ENCODE measurements at regions not wholly inside any gene's neighbourhood (a gene's known extent, or its start where the extent isn't known, plus 50 kb on each side); places are given as distances from the start of the nearest gene placed in this dataset.

GRCh38 chr12:114964841-114965240 lies 280.9 kb upstream of the TBX3 start:
- H3K27ac ChIP-seq = no peak overlapping the region
- TF ChIP-seq, protein P1, sequence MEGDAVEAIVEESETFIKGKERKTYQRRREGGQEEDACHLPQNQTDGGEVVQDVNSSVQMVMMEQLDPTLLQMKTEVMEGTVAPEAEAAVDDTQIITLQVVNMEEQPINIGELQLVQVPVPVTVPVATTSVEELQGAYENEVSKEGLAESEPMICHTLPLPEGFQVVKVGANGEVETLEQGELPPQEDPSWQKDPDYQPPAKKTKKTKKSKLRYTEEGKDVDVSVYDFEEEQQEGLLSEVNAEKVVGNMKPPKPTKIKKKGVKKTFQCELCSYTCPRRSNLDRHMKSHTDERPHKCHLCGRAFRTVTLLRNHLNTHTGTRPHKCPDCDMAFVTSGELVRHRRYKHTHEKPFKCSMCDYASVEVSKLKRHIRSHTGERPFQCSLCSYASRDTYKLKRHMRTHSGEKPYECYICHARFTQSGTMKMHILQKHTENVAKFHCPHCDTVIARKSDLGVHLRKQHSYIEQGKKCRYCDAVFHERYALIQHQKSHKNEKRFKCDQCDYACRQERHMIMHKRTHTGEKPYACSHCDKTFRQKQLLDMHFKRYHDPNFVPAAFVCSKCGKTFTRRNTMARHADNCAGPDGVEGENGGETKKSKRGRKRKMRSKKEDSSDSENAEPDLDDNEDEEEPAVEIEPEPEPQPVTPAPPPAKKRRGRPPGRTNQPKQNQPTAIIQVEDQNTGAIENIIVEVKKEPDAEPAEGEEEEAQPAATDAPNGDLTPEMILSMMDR (conservative IDR thresholded peaks at IDR 0.05) = no peak
- TF ChIP-seq ZFX (IDR thresholded peaks at IDR 0.05) = no peak

DNA sequence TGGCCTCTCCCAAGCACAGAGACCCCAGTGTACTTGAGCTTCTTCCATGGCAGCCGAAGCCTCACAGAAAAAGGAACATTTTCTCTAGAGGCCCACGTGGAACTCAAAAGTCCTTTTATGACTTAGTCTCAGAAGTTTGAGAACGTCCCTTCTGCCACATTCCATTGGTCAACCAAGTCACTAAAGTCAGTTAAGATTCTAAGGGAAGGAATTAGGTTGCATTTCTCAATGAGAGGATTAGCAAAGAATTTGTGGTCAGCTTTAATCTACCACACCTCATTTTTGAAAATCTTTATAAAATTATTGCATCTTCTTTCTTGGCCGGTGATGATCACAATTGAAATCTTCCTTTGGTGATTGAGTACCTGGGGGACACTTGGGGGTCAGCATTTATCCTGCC lies 279.9 kb upstream of the TBX3 start:
- no peak for TF ChIP-seq ZFX (IDR thresholded peaks at IDR 0.05)
- TF ChIP-seq, protein P1 (conservative IDR thresholded peaks at IDR 0.05) = no peak
- H3K27ac ChIP-seq = no peak overlapping the region

DNA sequence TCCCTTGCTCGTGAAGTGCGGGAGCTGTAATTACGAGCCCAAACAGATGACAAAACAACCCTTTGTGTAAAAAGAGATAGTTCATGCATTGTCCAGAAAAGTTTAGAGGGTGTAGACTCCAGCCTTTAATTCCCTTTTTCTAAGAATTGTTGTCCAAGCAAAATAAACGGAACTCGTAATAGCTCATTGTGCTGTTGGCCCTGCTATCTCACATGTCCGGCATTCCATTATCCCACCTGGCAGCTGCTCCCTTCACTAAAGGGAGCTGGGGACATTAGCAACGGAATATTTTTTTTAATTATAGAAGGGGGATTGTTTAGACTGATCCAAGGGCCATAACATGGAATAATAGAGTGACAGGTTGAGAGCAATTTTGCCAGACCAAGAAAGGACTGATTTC lies 277.5 kb upstream of the TBX3 start:
- no peak for TF ChIP-seq ZFX (IDR thresholded peaks at IDR 0.05)
- TF ChIP-seq, protein P1 (conservative IDR thresholded peaks at IDR 0.05) = no peak
- H3K27ac ChIP-seq = no peak overlapping the region

- TF ChIP-seq, protein P1 (conservative IDR thresholded peaks at IDR 0.05) = no peak
- TF ChIP-seq ZFX (IDR thresholded peaks at IDR 0.05) = no peak
Observed at GRCh38 chr12:114958538-114958937, 274.6 kb upstream of the TBX3 start.

DNA sequence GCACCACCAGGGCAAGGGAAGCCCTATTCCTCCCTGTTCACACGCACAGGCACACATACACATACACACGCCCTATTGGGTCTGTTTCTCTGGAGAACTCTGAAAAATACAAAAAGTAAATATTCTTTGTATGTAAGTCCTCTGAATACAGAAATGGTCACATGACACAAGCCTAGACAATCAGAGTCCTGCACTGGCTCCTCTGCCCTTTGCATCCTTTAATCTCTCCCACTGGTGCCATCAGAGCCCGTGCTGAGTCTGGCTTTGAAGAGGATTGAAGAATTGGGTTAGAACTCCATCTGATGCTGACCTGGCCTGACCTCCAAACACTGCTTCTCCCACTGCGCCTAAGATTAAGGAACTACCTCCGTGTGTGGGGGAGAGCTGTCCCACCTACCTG lies 273.2 kb upstream of the TBX3 start:
- TF ChIP-seq, protein P1 (conservative IDR thresholded peaks at IDR 0.05) = no peak
- TF ChIP-seq ZFX (IDR thresholded peaks at IDR 0.05) = no peak
- H3K27ac ChIP-seq = no peak overlapping the region

More at GRCh38 chr12:114958538-114958937, 274.6 kb upstream of the TBX3 start:
- H3K27ac ChIP-seq = no peak overlapping the region

GRCh38 chr12:114955414-114956014 lies 271.5 kb upstream of the TBX3 start:
- TF ChIP-seq, protein P1 (conservative IDR thresholded peaks at IDR 0.05) = no peak
- no peak for TF ChIP-seq ZFX (IDR thresholded peaks at IDR 0.05)
- no peak overlapping the region for H3K27ac ChIP-seq

- no peak for TF ChIP-seq ZFX (IDR thresholded peaks at IDR 0.05)
- TF ChIP-seq, protein P1 (conservative IDR thresholded peaks at IDR 0.05) = no peak
- H3K27ac ChIP-seq = no peak overlapping the region
Observed at GRCh38 chr12:114954511-114955055, 270.6 kb upstream of the TBX3 start.

Data from C4-2B (cell line).